ENCODE measurements at regions not wholly inside any gene's neighbourhood (a gene's known extent, or its start where the extent isn't known, plus 50 kb on each side); places are given as distances from the start of the nearest gene placed in this dataset.

- Mint-ChIP-seq H3K36me3 (ENCODE audit: low read depth, unreplicated experiment) (peaks cover 9% of the 10 kb centered on the region), H3K4me1 (ENCODE audit: unreplicated experiment) (no peaks in the 10 kb centered on the region), H3K9me3 (ENCODE audit: unreplicated experiment) (no peaks in the 10 kb centered on the region), H3K4me3 (ENCODE audit: unreplicated experiment) (no peak overlapping the region), H3K27me3 (ENCODE audit: unreplicated experiment) (peaks cover 2% of the 10 kb centered on the region), H3K27ac (ENCODE audit: unreplicated experiment) (no peak overlapping the region)
- DNase-seq (ENCODE audit: low spot score), result no peak
- TF ChIP-seq, protein P1, sequence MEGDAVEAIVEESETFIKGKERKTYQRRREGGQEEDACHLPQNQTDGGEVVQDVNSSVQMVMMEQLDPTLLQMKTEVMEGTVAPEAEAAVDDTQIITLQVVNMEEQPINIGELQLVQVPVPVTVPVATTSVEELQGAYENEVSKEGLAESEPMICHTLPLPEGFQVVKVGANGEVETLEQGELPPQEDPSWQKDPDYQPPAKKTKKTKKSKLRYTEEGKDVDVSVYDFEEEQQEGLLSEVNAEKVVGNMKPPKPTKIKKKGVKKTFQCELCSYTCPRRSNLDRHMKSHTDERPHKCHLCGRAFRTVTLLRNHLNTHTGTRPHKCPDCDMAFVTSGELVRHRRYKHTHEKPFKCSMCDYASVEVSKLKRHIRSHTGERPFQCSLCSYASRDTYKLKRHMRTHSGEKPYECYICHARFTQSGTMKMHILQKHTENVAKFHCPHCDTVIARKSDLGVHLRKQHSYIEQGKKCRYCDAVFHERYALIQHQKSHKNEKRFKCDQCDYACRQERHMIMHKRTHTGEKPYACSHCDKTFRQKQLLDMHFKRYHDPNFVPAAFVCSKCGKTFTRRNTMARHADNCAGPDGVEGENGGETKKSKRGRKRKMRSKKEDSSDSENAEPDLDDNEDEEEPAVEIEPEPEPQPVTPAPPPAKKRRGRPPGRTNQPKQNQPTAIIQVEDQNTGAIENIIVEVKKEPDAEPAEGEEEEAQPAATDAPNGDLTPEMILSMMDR (IDR thresholded peaks at IDR 0.05; ENCODE audit: unreplicated experiment), result no peak
Measured at GRCh38 chr1:178020968-178021640, 51.2 kb upstream of the SEC16B start.

DNA sequence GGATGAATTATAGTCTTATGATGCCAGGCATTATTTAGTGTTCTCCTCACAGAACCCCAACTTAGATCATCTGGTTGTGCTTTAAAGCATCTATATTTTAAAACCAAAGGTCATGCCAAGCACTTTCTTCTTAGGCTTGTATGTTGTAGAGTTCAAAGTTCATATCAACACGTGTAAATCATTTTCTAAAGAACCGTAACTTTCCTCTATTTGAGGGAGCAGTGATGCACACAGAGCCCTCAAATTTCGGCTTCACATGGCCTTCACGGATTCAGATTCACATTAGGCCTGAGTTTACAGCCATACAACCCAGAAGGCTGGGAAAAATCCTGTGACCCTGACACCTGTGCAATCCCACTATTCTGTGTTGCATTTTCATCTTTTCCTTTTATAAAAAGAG, 52.1 kb upstream of the SEC16B start:
- DNase-seq (ENCODE audit: low spot score), result no peak
- Mint-ChIP-seq H3K27ac (ENCODE audit: unreplicated experiment) (no peak overlapping the region), H3K4me1 (ENCODE audit: unreplicated experiment) (no peaks in the 10 kb centered on the region), H3K27me3 (ENCODE audit: unreplicated experiment) (peaks cover 4% of the 10 kb centered on the region), H3K9me3 (ENCODE audit: unreplicated experiment) (no peaks in the 10 kb centered on the region), H3K36me3 (ENCODE audit: low read depth, unreplicated experiment) (peaks cover 9% of the 10 kb centered on the region), H3K4me3 (ENCODE audit: unreplicated experiment) (no peak overlapping the region)
- TF ChIP-seq, protein P1 (IDR thresholded peaks at IDR 0.05; ENCODE audit: unreplicated experiment), result no peak

GRCh38 chr1:178023181-178023618, 53.3 kb upstream of the SEC16B start:
- no peak overlapping the region for H3K4me3 Mint-ChIP-seq (ENCODE audit: unreplicated experiment)
- H3K27ac Mint-ChIP-seq (ENCODE audit: unreplicated experiment), result no peak overlapping the region
- no peaks in the 10 kb centered on the region for H3K9me3 Mint-ChIP-seq (ENCODE audit: unreplicated experiment)
- TF ChIP-seq, protein P1 (IDR thresholded peaks at IDR 0.05; ENCODE audit: unreplicated experiment), result no peak
- H3K4me1 Mint-ChIP-seq (ENCODE audit: unreplicated experiment), result no peaks in the 10 kb centered on the region
- H3K36me3 Mint-ChIP-seq (ENCODE audit: low read depth, unreplicated experiment), result no peaks in the 10 kb centered on the region
- DNase-seq (ENCODE audit: low spot score), result no peak
- peaks cover 2% of the 10 kb centered on the region for H3K27me3 Mint-ChIP-seq (ENCODE audit: unreplicated experiment)

DNA sequence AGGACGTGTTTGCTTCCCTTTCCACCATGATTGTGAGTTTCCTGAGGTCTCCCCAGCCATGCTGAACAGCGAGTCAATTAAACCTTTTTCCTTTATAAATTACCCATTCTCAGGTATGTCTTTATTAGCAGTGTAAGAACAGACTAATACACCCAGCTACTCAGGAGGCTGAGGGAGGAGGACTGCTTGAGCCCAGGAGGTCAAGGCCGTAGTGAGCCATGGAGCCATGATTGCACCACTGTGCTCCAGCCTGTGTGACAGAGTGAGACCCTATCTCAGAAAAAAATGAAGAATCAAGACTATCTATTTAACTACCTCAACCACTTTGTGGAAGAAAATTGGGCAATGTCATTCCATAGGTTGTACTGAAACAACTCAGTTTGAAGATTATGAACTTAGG, 54.6 kb upstream of the SEC16B start:
- TF ChIP-seq, protein P1 (IDR thresholded peaks at IDR 0.05; ENCODE audit: unreplicated experiment), result no peak
- peaks cover 2% of the 10 kb centered on the region for H3K27me3 Mint-ChIP-seq (ENCODE audit: unreplicated experiment)
- no peaks in the 10 kb centered on the region for H3K9me3 Mint-ChIP-seq (ENCODE audit: unreplicated experiment)
- DNase-seq (ENCODE audit: low spot score), result no peak
- H3K27ac Mint-ChIP-seq (ENCODE audit: unreplicated experiment), result no peak overlapping the region
- no peaks in the 10 kb centered on the region for H3K36me3 Mint-ChIP-seq (ENCODE audit: low read depth, unreplicated experiment)
- H3K4me1 Mint-ChIP-seq (ENCODE audit: unreplicated experiment), result peaks cover under 1% of the 10 kb centered on the region
- H3K4me3 Mint-ChIP-seq (ENCODE audit: unreplicated experiment), result no peak overlapping the region

- Mint-ChIP-seq H3K4me3 (ENCODE audit: unreplicated experiment) (no peak overlapping the region), H3K27me3 (ENCODE audit: unreplicated experiment) (peaks cover 4% of the 10 kb centered on the region), H3K27ac (ENCODE audit: unreplicated experiment) (no peak overlapping the region), H3K4me1 (ENCODE audit: unreplicated experiment) (peaks cover 4% of the 10 kb centered on the region), H3K36me3 (ENCODE audit: low read depth, unreplicated experiment) (no peaks in the 10 kb centered on the region), H3K9me3 (ENCODE audit: unreplicated experiment) (no peaks in the 10 kb centered on the region)
- DNase-seq (ENCODE audit: low spot score), result no peak
- TF ChIP-seq, protein P1 (IDR thresholded peaks at IDR 0.05; ENCODE audit: unreplicated experiment), result no peak
Measured at GRCh38 chr1:178025613-178026356, 55.9 kb upstream of the SEC16B start.
